NCI-H748 treated with DMSO at 0.1 percent for 48 hours (cell line): ENCODE measurements at regions not wholly inside any gene's neighbourhood (a gene's known extent, or its start where the extent isn't known, plus 50 kb on each side); places are given as distances from the start of the nearest gene placed in this dataset.
A peak's percentile ranks its signal among the peaks of the same experiment; 100 is the strongest.

Experiments used
- DNase-seq: peaks from one replicate; lab custom pipeline; 2025; lab: John Stamatoyannopoulos, UW

DNA sequence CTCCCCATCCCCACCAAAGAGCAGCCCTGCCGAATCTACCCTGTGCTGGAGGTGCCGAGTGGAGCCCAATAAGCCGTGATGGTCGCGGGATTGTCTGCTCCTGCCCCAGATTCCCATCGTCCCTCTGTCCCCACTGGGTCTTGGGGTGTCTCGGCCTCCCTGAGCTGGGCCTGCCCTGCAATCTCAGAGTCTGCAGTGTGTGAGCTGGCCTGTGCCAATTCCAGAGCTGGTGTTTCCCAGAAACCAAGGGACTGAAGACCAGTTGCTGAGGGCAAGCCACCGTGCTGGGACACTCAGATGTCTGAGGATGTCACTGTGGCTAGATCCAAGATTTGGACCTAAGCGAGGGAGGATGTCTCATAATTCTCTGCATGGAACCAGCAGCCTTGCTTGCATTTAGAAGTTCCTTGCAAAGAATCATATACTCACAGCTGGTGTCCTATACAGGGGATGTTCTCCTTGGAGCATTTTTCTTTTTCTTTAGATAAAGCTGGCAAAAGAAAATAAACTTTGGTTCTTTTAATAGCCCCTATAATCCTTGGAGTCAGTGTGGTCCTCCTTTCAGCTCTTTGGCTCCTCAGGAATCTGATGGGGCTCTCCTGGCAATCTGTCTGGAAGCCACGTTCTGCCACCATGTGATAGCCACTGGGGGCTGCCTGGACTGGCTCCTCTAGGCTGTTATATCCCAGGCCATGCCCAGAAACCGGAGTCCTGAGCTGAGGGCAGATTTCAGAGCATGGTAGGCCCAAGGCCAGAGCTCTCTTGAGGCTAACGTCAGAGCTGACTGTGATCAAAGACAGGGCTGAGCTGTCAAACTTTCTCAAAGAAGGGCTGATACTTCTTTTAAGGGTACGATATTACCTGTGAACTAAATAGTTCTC, 140.1 kb upstream of the HAAO start:
- no peak for DNase-seq

DNA sequence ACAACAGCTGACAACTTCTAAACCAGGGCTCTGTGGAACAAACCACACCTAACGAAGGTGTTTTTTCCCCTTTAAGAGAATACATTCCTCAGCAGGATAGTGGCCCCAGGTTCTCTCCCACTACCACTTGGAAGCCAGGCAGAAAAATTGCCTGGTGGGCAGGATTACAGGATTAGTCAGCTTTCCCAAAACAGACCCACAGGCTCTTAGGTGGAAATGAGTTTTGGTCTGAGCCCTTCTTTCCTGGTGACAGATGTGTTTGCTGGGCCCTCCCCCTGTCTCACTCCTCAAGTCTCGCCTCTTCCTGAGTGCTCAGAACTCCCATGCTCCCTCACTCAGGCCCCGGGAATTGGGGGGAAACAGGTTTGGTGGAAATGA, 139.4 kb upstream of the HAAO start:
- no peak for DNase-seq

DNA sequence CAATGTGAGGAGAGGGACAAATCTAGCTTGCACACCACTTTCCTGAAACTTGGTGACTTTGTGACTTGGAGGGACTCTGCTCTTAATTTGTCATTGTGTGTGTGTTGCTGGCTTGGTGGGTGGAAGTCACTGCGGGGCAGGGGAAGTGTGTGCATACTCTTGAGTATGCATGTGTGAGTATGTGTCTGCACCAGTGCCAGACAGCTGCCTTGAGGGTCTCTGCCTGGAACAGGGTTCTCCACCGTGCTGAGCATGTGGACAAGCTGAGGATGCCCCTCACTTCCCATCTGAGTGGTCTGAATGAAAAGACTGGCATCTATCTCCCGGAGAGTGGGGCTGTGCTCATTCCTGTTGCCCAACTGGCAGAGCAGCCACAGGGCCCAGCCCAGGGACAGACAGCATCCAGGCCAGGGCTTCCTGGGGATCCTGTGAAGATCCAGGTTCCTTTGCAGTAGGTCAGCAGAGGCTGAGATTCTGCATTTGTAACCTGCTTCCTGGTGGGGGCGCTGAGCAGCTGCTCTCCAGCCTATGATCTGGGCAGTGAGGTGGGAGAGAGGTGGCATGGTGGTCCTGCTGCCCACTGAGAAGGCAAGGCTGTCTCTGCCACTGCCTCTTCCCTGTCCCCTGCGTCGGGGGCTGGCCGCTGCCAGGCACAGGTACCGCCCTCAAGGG, 138.9 kb upstream of the HAAO start:
- DNase-seq, result no peak

DNA sequence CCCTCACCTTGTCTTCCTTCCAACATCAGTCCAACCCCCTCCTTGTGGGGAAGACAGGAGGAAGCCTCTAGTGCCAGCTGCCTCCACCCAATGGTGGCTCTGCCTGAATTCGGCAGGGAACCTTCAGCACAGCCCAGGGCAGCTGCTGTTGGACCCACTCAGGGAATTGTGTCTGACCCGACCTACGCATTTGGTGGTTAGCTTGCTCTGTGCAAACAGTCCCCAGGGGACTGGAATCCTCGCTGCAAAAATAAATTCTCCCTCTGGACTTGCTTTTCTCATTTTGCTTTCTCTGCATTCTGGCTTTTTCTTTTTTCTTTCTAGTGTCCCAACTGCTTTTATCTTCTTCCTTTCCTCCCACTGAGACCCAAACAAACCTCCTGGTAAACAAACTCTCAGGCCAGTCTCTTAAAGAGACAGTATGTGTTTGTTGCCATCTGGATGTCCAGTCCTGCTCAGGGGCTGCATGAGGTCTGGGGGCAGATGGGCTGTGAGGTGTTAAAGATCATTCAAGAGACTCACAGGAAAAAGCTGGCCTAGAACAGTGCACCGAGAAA, 137.7 kb upstream of the HAAO start:
- DNase-seq, result no peak

DNA sequence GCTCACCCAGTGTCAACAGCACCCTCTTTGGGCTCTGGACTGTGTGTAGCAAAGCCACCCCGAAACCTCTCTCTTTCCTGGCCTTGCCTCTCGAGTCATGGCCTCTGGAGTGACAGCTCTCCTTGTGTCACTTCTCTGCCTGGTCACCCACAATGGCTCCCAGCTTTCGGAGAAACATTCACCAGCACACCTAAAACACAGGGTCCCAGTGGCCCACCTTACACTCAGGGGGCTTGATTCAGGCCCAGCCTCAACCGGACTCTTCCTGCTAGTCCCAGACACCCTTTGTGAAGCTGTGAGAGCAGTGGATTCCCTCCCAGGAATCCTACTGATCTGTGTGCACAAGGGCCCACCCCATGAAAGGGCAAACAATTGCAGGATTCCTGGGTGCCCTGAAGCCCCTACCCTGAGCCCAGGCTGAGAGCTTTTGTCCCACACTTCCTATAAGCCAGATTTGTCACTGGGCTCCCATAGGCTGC, 137.2 kb upstream of the HAAO start:
- no peak for DNase-seq

DNA sequence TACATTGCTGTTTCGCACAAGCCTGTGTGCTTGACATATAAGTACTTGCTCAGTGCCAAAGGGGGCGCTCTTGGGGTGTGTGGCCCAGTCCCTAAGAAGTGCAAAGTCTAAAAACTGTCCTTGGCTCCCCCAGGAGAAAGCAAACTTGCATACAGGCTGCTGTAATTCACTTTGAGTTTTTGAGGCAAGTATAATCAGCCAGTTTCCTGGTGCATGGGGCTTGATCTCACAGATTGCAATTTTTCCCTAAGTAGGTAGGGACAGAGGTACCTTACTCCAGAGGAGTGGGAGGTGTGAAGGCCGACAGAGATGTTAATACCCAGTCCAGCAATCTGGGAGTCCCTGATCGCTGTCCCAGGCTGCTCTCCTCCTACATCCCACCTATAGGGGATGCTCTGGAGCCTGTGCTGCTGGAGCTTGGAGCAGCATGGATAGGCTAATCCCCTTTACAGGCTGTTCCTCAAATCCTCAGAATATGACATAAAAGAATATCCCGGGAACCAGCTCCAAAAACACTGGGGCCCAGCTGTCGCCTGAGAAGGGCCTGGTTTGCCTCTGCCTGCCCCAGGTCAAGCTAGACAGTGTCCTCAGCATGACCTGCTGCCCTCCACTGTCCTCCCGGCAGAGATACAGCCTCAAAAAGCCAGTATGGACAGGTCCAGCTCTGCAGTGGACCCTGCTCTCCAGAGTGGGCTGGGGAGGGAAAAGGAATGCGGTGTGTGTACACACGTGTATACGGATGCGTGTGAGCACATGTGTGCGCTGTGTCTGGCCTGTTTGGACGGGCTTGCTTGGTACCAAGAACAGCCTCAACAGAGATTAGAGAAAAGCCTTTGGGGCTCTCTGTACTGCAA, 136.5 kb upstream of the HAAO start:
- peak; percentile 10 for DNase-seq

DNA sequence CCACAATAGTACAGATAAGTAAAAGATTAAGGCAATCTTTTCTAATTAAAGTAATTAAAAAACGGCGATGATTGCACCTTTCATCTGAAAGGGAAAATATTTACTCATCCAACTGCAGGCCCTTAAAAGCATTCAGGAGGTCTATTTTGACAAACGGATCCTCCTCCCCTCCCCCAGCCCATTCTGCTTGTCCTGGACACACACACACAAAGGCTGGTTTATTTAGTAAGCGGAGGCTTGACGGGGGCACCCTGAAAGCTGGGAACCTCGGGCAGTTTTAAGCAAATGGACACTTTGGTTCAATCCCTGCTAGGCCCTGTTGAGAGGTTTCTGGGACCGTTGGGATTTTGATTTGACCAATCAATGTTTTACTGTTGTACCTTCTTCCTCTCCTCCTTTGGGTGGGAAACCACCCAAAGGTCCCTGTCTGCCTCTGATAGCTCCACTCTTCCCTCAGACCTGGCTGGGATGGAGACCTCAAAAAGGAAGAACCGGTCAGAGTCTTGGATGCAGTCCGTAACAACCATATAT, 135.8 kb upstream of the HAAO start:
- DNase-seq, result peak; percentile 90

DNA sequence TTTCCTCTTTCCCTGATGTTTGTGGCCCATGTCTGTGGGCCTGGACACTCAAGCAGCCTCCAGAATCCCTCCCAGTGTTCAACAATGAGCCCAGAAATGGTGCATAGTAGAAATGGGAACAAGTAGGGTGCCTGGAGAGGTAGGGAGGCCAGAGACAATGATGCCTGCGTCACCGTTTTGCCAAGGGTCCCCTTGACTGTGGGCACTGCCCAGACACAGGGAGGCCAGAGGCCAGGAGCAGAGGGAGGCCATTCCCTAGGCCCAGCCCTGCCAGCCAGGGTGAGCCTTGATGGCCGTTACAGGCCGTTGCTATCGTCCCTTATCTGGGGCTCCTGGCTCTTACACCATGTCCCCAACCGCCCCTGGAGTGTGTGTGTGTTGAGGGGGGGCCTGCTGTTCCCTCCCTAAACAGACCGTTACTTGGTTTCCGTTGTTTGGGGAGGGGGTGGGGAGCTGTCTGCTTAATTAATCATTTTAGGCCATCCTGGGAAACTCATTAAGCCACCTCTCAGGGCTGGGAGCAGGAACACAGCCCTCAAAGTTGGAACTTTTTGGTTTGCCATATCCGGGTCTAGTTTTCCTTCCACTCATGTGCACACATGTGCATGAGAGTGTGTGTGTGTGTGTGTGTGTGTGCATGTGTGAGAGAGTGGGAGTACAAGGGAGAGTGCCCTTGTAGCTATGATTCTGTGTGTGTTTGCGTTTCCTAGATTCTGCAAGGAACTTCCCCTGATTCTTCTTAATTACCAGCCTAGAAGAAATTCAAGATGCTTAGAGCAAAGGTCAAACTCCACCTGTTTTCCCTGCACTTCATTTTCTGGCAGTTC, 135.2 kb upstream of the HAAO start:
- no peak for DNase-seq

DNA sequence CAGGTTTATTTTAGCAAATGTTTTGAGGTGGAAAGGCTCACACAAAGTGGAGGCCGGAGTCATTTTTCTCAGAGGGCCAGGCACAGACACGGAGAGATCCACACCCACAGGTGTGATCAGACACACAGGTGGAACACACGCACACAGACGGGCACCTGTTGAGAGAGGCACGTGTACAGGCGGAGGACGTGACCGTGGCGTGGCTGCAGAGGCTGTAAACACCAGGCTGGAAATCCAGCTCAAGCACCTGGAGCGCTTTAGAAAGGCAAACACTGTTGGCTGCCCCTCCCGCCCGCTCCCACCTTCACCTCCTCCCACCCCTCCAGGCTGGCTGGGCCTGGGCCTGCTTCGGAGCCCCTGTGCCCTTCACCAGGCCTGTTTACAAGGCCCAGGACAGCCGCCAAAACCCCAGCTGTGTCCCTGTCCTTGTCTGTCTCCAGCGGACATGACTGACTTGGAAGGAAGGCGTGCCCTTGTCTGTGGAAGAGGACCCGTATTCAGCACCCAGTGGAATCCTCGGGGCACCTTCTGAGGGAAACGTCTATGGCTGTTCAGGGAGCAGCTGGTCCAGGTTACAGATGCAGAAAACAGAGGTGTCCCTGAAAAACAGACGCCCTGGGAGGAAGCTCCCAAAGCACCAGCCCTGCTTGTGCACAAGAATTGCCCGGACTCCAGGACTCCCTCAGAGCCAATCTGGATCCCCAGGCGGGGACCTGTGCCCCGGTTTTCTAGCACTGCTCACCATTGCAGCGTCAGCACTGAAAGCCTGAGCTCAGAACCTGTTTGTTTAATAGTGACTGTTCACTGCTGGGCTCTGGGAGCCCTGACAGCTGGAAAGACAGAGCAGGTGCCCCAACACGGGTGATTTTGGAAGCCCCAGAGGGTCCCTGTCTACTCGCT, 134.3 kb upstream of the HAAO start:
- DNase-seq, result peak; percentile 81

DNA sequence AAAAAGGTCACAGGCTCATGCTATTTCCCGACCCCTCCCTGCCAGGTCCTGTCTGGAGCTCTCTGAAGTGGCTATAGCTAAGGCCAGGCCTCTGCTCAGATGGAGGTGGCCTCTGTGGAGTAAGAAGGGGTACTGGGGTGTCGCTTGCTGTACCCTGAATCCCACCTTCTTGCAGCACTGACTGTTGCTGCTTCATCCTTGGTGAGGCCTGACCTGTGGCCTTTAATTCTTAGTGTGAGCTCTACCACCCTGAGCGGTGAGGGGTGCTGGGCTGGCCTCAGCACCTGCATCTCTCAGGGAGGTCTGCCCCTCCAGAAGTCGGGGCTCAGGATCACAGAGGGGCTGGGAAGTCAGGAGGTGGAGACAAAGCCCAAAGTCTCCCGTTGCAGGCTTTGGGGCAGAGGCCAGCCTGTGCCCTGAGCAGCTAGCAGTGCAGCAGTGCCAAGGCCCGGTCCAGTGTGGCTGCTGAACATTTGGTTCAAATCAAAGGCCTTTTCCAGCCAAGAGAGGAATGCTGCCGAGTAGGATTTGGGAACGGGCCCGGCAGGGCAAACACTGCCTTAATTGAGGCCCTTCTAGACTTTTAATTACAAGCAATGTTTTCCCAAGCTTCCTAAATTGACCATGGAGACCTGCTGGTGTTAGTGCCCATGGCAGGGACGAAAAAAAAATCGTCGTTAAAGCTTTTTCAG, 133.5 kb upstream of the HAAO start:
- peak; percentile 38 for DNase-seq

DNA sequence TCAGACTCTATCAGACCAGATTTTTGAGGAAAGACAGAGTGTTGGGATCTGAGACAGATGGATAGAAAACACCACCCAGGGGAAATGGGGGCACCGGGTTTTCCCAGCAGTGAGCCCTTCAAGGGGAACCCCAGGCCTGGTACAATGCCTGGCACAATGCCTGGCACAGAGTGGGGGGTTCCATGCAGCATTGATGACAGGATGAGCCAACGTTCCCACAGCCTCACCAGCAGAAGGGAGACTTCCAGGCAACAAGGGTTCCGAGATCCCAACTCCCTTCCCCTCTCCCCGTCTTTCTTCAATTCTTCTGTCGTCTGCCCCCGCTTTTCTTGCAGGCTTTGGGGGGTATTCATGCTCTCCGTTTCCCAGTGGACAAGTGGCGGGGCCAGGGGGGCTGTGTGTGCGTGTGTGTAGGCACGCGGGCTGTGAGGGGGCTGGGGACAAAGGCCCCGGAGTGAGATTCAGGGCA, 132.1 kb upstream of the HAAO start:
- DNase-seq, result no peak

DNA sequence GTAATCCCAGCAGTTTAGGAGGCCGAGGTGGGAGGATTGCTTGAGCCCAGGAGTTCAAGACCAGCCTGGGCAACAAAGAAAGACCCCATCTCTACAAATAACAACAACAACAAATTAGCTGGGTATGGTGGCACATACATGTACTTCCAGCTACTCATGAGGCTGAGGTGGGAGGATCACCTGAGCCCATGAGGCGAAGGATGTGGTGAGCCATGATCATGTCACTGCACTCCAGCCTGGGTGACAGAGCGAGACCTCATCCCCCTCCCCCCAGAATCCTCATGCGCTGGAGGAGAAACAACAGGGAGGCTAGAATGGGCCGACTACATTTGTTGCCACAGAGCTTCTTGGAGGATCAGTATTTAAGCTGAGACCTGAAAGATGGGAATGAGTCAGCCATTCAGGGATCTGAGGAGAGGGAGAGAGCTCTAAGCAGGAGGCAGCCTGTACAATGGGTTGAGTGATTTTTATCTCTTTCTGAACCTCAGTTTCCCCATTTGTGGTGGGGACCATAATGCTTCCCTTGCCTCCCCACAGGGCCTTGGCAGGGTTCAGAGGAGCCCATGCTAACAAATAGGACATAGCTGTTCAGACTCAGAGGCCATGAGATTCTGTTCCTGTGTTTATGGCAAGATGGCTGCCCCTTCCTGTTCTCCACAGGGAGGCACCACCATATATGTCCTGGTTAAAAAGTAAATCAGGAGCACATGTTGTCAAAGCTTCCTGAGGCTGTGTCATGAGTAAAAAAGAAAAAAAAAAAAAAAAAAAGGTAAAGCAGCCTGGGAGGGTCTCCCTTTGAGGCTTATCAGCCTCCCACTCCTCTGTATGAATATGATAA, 131.4 kb upstream of the HAAO start:
- no peak for DNase-seq

DNA sequence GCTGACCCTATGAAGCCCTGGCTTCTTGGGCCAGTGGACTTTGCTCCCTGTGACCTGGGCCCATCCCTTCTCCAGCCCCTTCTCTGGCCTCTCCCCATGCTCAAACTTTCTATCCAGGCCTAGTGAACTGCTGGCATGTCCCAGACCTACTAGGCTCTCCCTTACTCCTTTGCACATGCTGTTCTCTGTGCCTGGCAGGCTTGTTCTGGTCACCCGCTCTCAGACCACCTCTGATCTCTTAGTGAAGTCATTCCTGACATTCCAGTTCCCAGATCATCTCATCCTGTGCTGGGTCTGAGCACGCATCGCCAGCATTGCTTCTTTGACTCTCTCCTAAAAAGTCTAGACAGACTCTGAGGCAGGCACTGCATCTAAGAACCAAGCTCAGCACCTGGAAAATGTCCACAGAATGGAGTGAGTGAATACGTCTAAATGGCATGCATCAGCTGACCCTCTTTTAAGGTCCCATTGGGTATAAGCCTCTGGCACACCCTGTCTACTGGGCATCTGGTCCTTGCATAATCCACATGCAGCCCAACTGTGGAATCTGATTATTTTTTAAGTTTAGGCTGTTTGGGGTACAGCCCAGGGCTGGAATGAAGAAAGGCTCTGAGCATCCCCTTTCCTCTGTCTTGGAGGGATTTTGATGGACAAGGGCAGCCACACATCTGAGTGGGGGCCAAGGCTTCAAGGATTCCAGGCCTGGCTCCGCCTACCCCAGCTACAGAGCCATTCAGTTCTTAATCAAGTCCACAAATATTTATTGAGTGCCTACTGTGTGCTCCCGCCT, 130.6 kb upstream of the HAAO start:
- no peak for DNase-seq

DNA sequence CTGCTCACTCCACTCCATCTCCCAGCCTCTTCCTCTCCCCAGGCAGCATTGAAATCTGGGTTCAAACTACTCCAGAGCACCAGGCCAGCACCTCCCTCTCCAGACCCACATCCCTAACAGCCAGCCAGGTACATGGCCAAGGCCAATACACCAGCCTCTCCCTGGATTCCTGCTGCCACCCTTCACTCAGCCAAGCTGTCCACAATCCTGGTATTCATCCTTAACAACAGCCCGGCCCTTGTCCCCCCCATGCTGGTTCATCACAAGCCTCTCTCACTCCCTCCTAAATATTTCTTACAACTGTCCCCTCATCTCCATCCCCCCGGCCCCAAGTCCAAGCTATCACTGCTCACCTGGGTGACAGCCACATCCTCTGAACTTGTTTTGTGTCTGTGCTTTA, 129.9 kb upstream of the HAAO start:
- DNase-seq, result no peak

DNA sequence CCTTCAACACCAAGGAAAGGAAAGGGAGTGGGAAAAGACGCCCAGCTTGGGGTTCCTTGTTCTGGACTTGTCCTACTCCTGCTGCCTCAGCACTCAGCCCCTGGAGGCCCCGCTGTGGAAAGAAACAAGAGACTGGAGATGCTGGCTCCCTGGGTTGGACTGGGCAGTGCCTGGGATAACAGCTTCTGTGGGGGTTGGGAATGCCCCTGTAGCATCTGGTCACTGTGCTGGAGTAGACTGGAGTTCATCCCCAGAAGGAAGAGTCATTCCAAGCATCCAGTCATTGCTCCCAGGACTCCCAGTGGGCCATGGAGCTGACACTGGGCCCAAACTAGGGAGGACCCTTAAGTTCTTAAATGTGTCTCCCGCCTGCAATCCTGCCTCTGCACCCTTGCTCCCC, 129.3 kb upstream of the HAAO start:
- DNase-seq, result no peak

DNA sequence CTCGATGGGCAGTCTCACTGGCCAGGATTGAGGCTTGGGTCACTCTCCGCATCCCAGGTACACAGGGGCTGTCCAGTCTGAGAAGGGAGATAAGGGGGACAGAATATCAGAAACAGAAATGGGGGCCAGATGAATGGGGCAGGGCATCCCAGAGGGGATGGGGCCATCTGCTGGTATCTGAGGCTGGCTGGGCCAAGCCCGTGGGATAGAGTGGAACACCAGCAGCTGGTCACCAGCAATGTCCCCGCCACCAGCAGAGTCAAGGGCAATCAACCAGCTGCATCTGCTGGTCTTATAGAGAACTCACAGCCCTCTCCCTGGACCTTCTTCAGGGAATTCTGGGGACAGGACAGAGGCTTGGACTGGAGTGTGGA, 128.8 kb upstream of the HAAO start:
- no peak for DNase-seq

DNA sequence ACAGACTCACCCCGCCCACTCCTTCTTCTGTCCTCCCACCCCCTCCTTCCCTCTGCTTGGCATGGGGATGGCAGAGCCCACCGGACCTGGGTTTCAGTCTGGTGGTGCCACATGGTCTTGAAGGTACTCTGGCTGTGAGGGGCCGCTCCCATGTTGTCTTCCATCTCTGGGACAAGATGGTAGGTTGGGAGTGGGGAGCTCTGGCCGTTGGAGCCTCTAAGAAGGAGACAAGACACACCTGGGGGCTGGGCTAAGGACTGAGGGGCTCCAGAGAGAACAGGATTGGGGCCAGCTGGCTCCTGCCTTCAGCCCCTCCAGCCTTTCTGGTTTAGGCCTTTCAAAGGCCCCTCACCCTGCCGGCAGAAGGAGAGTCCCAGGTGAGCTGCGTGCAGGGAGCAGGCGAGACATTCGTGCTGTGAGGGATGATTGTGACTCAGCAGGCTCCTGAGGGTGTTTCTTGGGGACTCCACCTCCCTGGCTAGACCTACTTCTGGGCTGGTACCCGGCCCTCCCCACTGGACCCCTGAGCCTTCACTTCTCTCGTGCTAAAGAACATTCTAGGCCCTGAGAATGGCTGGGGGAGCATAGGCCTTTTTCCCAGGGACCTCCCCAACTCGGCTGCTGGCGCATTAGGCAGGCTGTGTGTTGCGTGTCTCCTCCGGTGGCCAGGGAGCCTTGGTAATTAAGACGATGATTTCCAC, 128.2 kb upstream of the HAAO start:
- DNase-seq, result no peak
